IMR-90 (cell line): ENCODE measurements at regions not wholly inside any gene's neighbourhood (a gene's known extent, or its start where the extent isn't known, plus 50 kb on each side); places are given as distances from the start of the nearest gene placed in this dataset.

Experiments used
- BHLHE40 ChIP-seq: fragments of 150-350 bp; IDR thresholded peaks from 2 replicates; pipeline ENCODE4 v1.6.1; 2016; ENCODE audit warnings: mild to moderate bottlenecking, low read depth, low read length
- CEBPB ChIP-seq: IDR thresholded peaks from 2 replicates; pipeline ENCODE4 v1.6.1; 2012; ENCODE audit warnings: low read depth, low read length, improper control_type of control experiment
- CTCF ChIP-seq: conservative IDR thresholded peaks from 2 replicates; pipeline ENCODE4 v1.5.1; 2012; ENCODE audit warnings: mild to moderate bottlenecking, low read depth, low read length, improper control_type of control experiment
- ELK1 ChIP-seq: fragments of 150-350 bp; IDR thresholded peaks from 2 replicates; pipeline ENCODE4 v1.6.1; 2016; ENCODE audit warnings: low read depth, mild to moderate bottlenecking, low read length, moderate library complexity, borderline replicate concordance
- MAFK ChIP-seq: IDR thresholded peaks from 2 replicates; pipeline ENCODE4 v1.6.1; 2012; ENCODE audit warnings: low read depth, low read length, improper control_type of control experiment
- MXI1 ChIP-seq: IDR thresholded peaks from 2 replicates; pipeline ENCODE4 v1.6.1; 2012; ENCODE audit warnings: low read depth, mild to moderate bottlenecking, low read length, moderate library complexity, borderline replicate concordance
- NFE2L2 ChIP-seq: fragments of 150-350 bp; IDR thresholded peaks from 2 replicates; pipeline ENCODE4 v1.6.1; 2016; ENCODE audit warnings: low read depth, mild to moderate bottlenecking, low read length
- POLR2A ChIP-seq: IDR thresholded peaks from 2 replicates; pipeline ENCODE4 v1.6.1; 2012; ENCODE audit warnings: mild to moderate bottlenecking, low read depth, low read length
- RAD21 ChIP-seq: IDR thresholded peaks from 2 replicates; pipeline ENCODE4 v1.6.1; 2012; ENCODE audit warnings: low read length, improper control_type of control experiment
- RCOR1 ChIP-seq: IDR thresholded peaks from 2 replicates; pipeline ENCODE4 v1.6.1; 2012; ENCODE audit warnings: mild to moderate bottlenecking, low read length, improper control_type of control experiment; ENCODE audit not compliant: insufficient replicate concordance
- SMC3 ChIP-seq: fragments of 150-350 bp; IDR thresholded peaks from 2 replicates; pipeline ENCODE4 v1.6.1; 2016; ENCODE audit warnings: low read depth, mild to moderate bottlenecking, antibody characterized with exemption, low read length, moderate library complexity
- USF2 ChIP-seq: fragments of 150-350 bp; IDR thresholded peaks from 2 replicates; pipeline ENCODE4 v1.6.1; 2017; ENCODE audit warnings: mild to moderate bottlenecking, antibody characterized with exemption, low read length, low read depth

- TF ChIP-seq BHLHE40 (no peak), CTCF (no peak), RCOR1 (no peak), SMC3 (no peak), POLR2A (no peak), NFE2L2 (no peak), CEBPB (no peak), RAD21 (no peak), MXI1 (no peak), USF2 (no peak), ELK1 (no peak), MAFK (no peak)
These were observed 434.0 kb downstream of the PREX1 start for GRCh38 chr20:48393737-48394314.
